ENCODE measurements at regions not wholly inside any gene's neighbourhood (a gene's known extent, or its start where the extent isn't known, plus 50 kb on each side); places are given as distances from the start of the nearest gene placed in this dataset.

DNA sequence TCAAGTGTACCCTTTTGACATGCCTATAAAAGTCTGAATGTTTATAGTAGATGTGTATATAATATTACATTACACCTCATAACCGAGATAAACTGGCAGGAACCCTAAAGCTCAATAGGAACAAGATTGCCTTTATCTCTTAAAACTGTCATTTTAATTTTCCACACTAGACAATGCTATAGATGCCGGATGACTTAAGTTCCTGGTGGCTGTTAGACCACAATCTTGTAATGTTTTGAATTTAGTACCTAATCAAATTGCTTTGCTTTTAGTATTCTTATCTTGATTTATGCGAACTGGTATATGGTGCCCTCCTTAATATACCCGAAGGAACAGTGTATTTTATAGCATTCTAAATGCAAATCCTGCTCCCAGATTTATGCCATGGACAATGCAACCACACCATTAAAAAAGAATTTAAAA, 1397.0 kb upstream of the ADGRL4 start:
- H3K4me3 ChIP-seq (ENCODE audit: low read length) = no peak overlapping the region
- no peak overlapping the region for H3K9ac ChIP-seq (ENCODE audit: low read length)
- H3K9me2 ChIP-seq (ENCODE audit: insufficient read depth, low read length) = no peaks in the 10 kb centered on the region
- no peaks in the 10 kb centered on the region for H3K9me3 ChIP-seq (ENCODE audit: low read length)
- TF ChIP-seq, protein P1, sequence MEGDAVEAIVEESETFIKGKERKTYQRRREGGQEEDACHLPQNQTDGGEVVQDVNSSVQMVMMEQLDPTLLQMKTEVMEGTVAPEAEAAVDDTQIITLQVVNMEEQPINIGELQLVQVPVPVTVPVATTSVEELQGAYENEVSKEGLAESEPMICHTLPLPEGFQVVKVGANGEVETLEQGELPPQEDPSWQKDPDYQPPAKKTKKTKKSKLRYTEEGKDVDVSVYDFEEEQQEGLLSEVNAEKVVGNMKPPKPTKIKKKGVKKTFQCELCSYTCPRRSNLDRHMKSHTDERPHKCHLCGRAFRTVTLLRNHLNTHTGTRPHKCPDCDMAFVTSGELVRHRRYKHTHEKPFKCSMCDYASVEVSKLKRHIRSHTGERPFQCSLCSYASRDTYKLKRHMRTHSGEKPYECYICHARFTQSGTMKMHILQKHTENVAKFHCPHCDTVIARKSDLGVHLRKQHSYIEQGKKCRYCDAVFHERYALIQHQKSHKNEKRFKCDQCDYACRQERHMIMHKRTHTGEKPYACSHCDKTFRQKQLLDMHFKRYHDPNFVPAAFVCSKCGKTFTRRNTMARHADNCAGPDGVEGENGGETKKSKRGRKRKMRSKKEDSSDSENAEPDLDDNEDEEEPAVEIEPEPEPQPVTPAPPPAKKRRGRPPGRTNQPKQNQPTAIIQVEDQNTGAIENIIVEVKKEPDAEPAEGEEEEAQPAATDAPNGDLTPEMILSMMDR (IDR thresholded peaks at IDR 0.05; ENCODE audit: poor library complexity, severe bottlenecking) = no peak
- TF ChIP-seq EP300 (conservative IDR thresholded peaks at IDR 0.05; ENCODE audit: poor library complexity, severe bottlenecking) (no peak), TAF1 (IDR thresholded peaks at IDR 0.05; ENCODE audit: low read depth) (no peak), RAD21 (conservative IDR thresholded peaks at IDR 0.05) (no peak), MXI1 (conservative IDR thresholded peaks at IDR 0.05; ENCODE audit: poor library complexity, severe bottlenecking) (no peak), SMC3 (conservative IDR thresholded peaks at IDR 0.05; ENCODE audit: poor library complexity) (no peak), POLR2AphosphoS5 (IDR thresholded peaks at IDR 0.05) (no peak), EZH2 (IDR thresholded peaks at IDR 0.05; ENCODE audit: borderline replicate concordance, insufficient read depth, low read length, poor library complexity, severe bottlenecking) (no peak)
- TF ChIP-seq, protein P2, sequence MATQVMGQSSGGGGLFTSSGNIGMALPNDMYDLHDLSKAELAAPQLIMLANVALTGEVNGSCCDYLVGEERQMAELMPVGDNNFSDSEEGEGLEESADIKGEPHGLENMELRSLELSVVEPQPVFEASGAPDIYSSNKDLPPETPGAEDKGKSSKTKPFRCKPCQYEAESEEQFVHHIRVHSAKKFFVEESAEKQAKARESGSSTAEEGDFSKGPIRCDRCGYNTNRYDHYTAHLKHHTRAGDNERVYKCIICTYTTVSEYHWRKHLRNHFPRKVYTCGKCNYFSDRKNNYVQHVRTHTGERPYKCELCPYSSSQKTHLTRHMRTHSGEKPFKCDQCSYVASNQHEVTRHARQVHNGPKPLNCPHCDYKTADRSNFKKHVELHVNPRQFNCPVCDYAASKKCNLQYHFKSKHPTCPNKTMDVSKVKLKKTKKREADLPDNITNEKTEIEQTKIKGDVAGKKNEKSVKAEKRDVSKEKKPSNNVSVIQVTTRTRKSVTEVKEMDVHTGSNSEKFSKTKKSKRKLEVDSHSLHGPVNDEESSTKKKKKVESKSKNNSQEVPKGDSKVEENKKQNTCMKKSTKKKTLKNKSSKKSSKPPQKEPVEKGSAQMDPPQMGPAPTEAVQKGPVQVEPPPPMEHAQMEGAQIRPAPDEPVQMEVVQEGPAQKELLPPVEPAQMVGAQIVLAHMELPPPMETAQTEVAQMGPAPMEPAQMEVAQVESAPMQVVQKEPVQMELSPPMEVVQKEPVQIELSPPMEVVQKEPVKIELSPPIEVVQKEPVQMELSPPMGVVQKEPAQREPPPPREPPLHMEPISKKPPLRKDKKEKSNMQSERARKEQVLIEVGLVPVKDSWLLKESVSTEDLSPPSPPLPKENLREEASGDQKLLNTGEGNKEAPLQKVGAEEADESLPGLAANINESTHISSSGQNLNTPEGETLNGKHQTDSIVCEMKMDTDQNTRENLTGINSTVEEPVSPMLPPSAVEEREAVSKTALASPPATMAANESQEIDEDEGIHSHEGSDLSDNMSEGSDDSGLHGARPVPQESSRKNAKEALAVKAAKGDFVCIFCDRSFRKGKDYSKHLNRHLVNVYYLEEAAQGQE (IDR thresholded peaks at IDR 0.05; ENCODE audit: borderline replicate concordance) = no peak
- H3K36me3 ChIP-seq (ENCODE audit: insufficient read depth, low read length) = no peaks in the 10 kb centered on the region
- no peak overlapping the region for H2AFZ ChIP-seq (ENCODE audit: low read depth, low read length)
- H3K27me3 ChIP-seq (ENCODE audit: insufficient read depth, low read depth, low read length) = no peaks in the 10 kb centered on the region
- no peaks in the 10 kb centered on the region for H4K20me1 ChIP-seq (ENCODE audit: insufficient read depth)
- H3K27ac ChIP-seq (ENCODE audit: low read length) = no peak overlapping the region
- H3K79me2 ChIP-seq (replicated peaks; ENCODE audit: insufficient read depth, low read length) = no peaks in the 10 kb centered on the region
- H3K4me2 ChIP-seq (ENCODE audit: low read length) = no peak overlapping the region
- no peaks in the 10 kb centered on the region for H3F3A ChIP-seq (ENCODE audit: insufficient read depth, low read length, poor library complexity, severe bottlenecking)

DNA sequence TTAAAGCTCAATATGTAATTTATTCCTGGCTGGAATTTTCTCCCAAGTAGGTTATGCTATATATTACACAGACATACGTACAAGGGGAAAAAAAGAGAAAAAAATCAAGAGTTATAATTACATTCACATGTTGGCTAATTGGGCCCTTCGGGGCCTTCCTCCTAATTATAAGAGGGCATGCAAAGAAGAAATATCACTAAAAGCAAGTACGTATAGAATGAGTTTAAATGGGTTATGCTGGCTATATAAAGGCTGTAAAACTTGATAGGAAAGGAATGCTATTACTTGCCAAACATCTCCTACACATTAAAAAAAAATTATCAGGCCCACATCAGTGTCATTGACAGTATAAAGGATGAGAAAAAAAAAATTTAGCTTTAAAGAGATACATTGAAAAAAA, 1396.1 kb upstream of the ADGRL4 start:
- Histone ChIP-seq H3K9me3 (ENCODE audit: low read length) (no peaks in the 10 kb centered on the region), H4K20me1 (ENCODE audit: insufficient read depth) (no peaks in the 10 kb centered on the region), H3K79me2 (replicated peaks; ENCODE audit: insufficient read depth, low read length) (no peaks in the 10 kb centered on the region), H3K27ac (ENCODE audit: low read length) (no peak overlapping the region), H3K9ac (ENCODE audit: low read length) (no peak overlapping the region), H3K4me2 (ENCODE audit: low read length) (no peak overlapping the region), H3K9me2 (ENCODE audit: insufficient read depth, low read length) (no peaks in the 10 kb centered on the region), H2AFZ (ENCODE audit: low read depth, low read length) (no peak overlapping the region), H3K36me3 (ENCODE audit: insufficient read depth, low read length) (no peaks in the 10 kb centered on the region), H3K27me3 (ENCODE audit: insufficient read depth, low read depth, low read length) (no peaks in the 10 kb centered on the region), H3K4me3 (ENCODE audit: low read length) (no peak overlapping the region), H3F3A (ENCODE audit: insufficient read depth, low read length, poor library complexity, severe bottlenecking) (no peaks in the 10 kb centered on the region)
- TF ChIP-seq EP300 (conservative IDR thresholded peaks at IDR 0.05; ENCODE audit: poor library complexity, severe bottlenecking) (no peak), POLR2AphosphoS5 (IDR thresholded peaks at IDR 0.05) (no peak), RAD21 (conservative IDR thresholded peaks at IDR 0.05) (no peak), EZH2 (IDR thresholded peaks at IDR 0.05; ENCODE audit: borderline replicate concordance, insufficient read depth, low read length, poor library complexity, severe bottlenecking) (no peak), TAF1 (IDR thresholded peaks at IDR 0.05; ENCODE audit: low read depth) (no peak), MXI1 (conservative IDR thresholded peaks at IDR 0.05; ENCODE audit: poor library complexity, severe bottlenecking) (no peak), SMC3 (conservative IDR thresholded peaks at IDR 0.05; ENCODE audit: poor library complexity) (no peak)
- TF ChIP-seq, protein P1 (IDR thresholded peaks at IDR 0.05; ENCODE audit: poor library complexity, severe bottlenecking) = no peak
- TF ChIP-seq, protein P2 (IDR thresholded peaks at IDR 0.05; ENCODE audit: borderline replicate concordance) = no peak

All from neural cell (in vitro differentiated cells).